Liver (tissue), 3 donors: ENCODE measurements at regions not wholly inside any gene's neighbourhood (a gene's known extent, or its start where the extent isn't known, plus 50 kb on each side); places are given as distances from the start of the nearest gene placed in this dataset.

Source experiments
- EGR1 ChIP-seq, 2 donors: IDR thresholded peaks; 2 replicates each; pipeline ENCODE4 v1.6.1; 2016 to 2018; ENCODE audit warnings: antibody characterized with exemption in 2 of 2, low read depth in 2 of 2
- GABPA ChIP-seq, 2 donors: IDR thresholded peaks in 1 of 2; conservative IDR thresholded peaks in 1 of 2; 2 replicates each; pipeline ENCODE4 v1.6.1; 2016; ENCODE audit warnings: antibody characterized with exemption in 2 of 2, mild to moderate bottlenecking in 1 of 2, moderate library complexity in 1 of 2
- HNF4G ChIP-seq: IDR thresholded peaks from 2 replicates; pipeline ENCODE4 v1.6.1; 2016; ENCODE audit warnings: antibody characterized with exemption
- JUND ChIP-seq, 2 donors: IDR thresholded peaks; 2 replicates each; pipeline ENCODE4 v1.6.1; 2016; ENCODE audit warnings: antibody characterized with exemption in 2 of 2
- RXRA ChIP-seq, 2 donors: IDR thresholded peaks; 2 replicates each; pipeline ENCODE4 v1.6.1; 2017 to 2018; ENCODE audit warnings: antibody characterized with exemption in 2 of 2, mild to moderate bottlenecking in 1 of 2
- SP1 ChIP-seq: IDR thresholded peaks from 2 replicates; pipeline ENCODE4 v1.6.1; 2018; ENCODE audit warnings: antibody characterized with exemption, mild to moderate bottlenecking
- TF ChIP-seq, protein P1 (sequence below): fragments of 150-350 bp; IDR thresholded peaks from 2 replicates; pipeline ENCODE4 v1.5.1; 2017; ENCODE audit warnings: improper control_type of control experiment, low read depth, low read length; ENCODE audit not compliant: missing input control
- TF ChIP-seq, protein P2 (sequence below): IDR thresholded peaks from 2 replicates; pipeline ENCODE4 v1.6.1; 2016; ENCODE audit warnings: antibody characterized with exemption
- donor health status: healthy.
- donor health status: healthy.

DNA sequence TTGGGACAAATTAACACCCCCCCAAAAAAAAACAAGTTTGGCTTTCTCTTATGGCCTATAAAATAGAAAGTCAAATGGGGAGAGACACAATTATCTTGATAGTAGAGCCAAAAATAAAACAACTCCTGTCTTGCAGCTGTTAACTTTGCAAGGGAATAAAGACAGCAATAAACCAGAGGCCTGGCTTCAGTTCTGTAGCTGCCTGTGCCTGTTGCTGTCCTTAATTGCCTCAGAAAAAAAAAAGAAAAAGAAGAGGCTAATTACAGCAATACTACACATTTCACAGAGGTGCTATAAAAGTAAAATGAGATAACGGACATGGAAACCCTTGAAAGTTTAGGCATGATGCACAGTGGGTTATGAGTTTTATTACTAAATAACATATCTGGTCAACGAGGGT, 170.7 kb upstream of the IRX1 start:
- TF ChIP-seq EGR1 (IDR thresholded peaks at IDR 0.05; ENCODE audit: low read depth in 2 of 2), result no peak
- no peak for TF ChIP-seq HNF4G
- TF ChIP-seq, protein P1, sequence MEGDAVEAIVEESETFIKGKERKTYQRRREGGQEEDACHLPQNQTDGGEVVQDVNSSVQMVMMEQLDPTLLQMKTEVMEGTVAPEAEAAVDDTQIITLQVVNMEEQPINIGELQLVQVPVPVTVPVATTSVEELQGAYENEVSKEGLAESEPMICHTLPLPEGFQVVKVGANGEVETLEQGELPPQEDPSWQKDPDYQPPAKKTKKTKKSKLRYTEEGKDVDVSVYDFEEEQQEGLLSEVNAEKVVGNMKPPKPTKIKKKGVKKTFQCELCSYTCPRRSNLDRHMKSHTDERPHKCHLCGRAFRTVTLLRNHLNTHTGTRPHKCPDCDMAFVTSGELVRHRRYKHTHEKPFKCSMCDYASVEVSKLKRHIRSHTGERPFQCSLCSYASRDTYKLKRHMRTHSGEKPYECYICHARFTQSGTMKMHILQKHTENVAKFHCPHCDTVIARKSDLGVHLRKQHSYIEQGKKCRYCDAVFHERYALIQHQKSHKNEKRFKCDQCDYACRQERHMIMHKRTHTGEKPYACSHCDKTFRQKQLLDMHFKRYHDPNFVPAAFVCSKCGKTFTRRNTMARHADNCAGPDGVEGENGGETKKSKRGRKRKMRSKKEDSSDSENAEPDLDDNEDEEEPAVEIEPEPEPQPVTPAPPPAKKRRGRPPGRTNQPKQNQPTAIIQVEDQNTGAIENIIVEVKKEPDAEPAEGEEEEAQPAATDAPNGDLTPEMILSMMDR, result no peak
- TF ChIP-seq JUND (IDR thresholded peaks at IDR 0.05), result no peak
- no peak for TF ChIP-seq RXRA (IDR thresholded peaks at IDR 0.05)
- no peak for TF ChIP-seq GABPA (IDR thresholded peaks at IDR 0.05 in 1 of 2, conservative IDR thresholded peaks at IDR 0.05 in 1 of 2)
- TF ChIP-seq, protein P2, sequence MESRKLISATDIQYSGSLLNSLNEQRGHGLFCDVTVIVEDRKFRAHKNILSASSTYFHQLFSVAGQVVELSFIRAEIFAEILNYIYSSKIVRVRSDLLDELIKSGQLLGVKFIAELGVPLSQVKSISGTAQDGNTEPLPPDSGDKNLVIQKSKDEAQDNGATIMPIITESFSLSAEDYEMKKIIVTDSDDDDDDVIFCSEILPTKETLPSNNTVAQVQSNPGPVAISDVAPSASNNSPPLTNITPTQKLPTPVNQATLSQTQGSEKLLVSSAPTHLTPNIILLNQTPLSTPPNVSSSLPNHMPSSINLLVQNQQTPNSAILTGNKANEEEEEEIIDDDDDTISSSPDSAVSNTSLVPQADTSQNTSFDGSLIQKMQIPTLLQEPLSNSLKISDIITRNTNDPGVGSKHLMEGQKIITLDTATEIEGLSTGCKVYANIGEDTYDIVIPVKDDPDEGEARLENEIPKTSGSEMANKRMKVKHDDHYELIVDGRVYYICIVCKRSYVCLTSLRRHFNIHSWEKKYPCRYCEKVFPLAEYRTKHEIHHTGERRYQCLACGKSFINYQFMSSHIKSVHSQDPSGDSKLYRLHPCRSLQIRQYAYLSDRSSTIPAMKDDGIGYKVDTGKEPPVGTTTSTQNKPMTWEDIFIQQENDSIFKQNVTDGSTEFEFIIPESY, result no peak
- no peak for TF ChIP-seq SP1
